Common myeloid progenitor, CD34-positive (primary cell): ENCODE measurements at regions not wholly inside any gene's neighbourhood (a gene's known extent, or its start where the extent isn't known, plus 50 kb on each side); places are given as distances from the start of the nearest gene placed in this dataset.

Source experiments
- CTCF ChIA-PET: fragments of 350-600 bp; sonication (Branson Sonifier 250); formaldehyde crosslinking; loops from one replicate; lab custom pipeline; 2021; ENCODE audit warnings: antibody characterized with exemption; lab: Charles Lee
- POLR2A ChIA-PET: fragments of 350-600 bp; sonication (Branson Sonifier 250); formaldehyde crosslinking; loops from one replicate; lab custom pipeline; 2021; ENCODE audit warnings: antibody characterized with exemption; lab: Charles Lee
- DNase-seq, 3 donors: peaks; one replicate each; pipeline versions ENCODE4 v3.0.0 to v3.0.0-alpha.2; 2013
- H3K27ac ChIP-seq, 2 experiments: 1 replicate in 1 of 2; 2 replicates in 1 of 2; pipeline ENCODE4 v1.7.0; 2013; ENCODE audit warnings: inconsistent platforms in 2 of 2, low read length in 2 of 2, mild to moderate bottlenecking in 2 of 2, low read depth in 1 of 2, moderate library complexity in 1 of 2; ENCODE audit not compliant: severe bottlenecking in 2 of 2, insufficient read depth in 1 of 2, poor library complexity in 1 of 2
- H3K27me3 ChIP-seq, 5 experiments: replicated peaks in 2 of 5; 1 replicate in 3 of 5; 2 replicates in 2 of 5; pipeline versions ENCODE4 v1.6.1 to v1.7.0; 2013; ENCODE audit warnings: low read length in 4 of 5, mild to moderate bottlenecking in 2 of 5, moderate library complexity in 2 of 5, inconsistent platforms in 1 of 5; ENCODE audit not compliant: insufficient read depth in 5 of 5, control insufficient read depth in 4 of 5
- H3K36me3 ChIP-seq, 4 experiments: 1 replicate in 2 of 4; 2 replicates in 2 of 4; pipeline versions ENCODE4 v1.6.1 to v1.7.0; 2013; ENCODE audit warnings: low read length in 3 of 4, control low read depth in 1 of 4, mild to moderate bottlenecking in 1 of 4; ENCODE audit not compliant: control insufficient read depth in 4 of 4, insufficient read depth in 4 of 4
- H3K4me1 ChIP-seq, 4 experiments: 1 replicate in 3 of 4; 2 replicates in 1 of 4; pipeline versions ENCODE4 v1.6.1 to v1.7.1; 2013; ENCODE audit warnings: low read length in 3 of 4, mild to moderate bottlenecking in 3 of 4, control low read depth in 1 of 4, inconsistent platforms in 1 of 4, moderate library complexity in 1 of 4; ENCODE audit not compliant: control insufficient read depth in 4 of 4, insufficient read depth in 4 of 4; ENCODE audit errors: control extremely low read depth in 1 of 4
- H3K4me3 ChIP-seq, 7 experiments: 1 replicate in 4 of 7; 2 replicates in 3 of 7; pipeline versions ENCODE4 v1.5.1 to v1.7.0; 2013; ENCODE audit warnings: mild to moderate bottlenecking in 7 of 7, low read length in 6 of 7, moderate library complexity in 6 of 7, inconsistent platforms in 2 of 7, low read depth in 2 of 7, control low read depth in 1 of 7; ENCODE audit not compliant: insufficient read depth in 4 of 7, control insufficient read depth in 1 of 7; ENCODE audit errors: extremely low read depth in 1 of 7
- H3K9me3 ChIP-seq, 5 experiments: 1 replicate in 4 of 5; 2 replicates in 1 of 5; pipeline versions ENCODE4 v1.6.1 to v1.7.1; 2013; ENCODE audit warnings: low read length in 4 of 5, mild to moderate bottlenecking in 2 of 5, inconsistent platforms in 1 of 5, low read depth in 1 of 5, moderate library complexity in 1 of 5; ENCODE audit not compliant: control insufficient read depth in 4 of 5, insufficient read depth in 2 of 5; ENCODE audit errors: control extremely low read depth in 1 of 5
- WGBS: methylation state at CpG from one replicate; pipeline ENCODE4 v1.1.5; 2013; ENCODE audit not compliant: insufficient coverage; 5-methylcytosine and 5-hydroxymethylcytosine counted together

- POLR2A ChIA-PET, result no interaction called here
These were observed 476.2 kb downstream of the SLC4A3 start for GRCh38 chr2:220103596-220103995.

GRCh38 chr2:220104871-220105351, 477.5 kb downstream of the SLC4A3 start:
- WGBS, result 100% methylated on average over 2 of the region's 7 CpGs
- DNase-seq, result peak; percentile 1 to 44 (median 14)
- Histone ChIP-seq H3K27me3 (no peaks in the 10 kb centered on the region), H3K36me3 (no peaks in the 10 kb centered on the region), H3K4me3 (no peak overlapping the region), H3K27ac (no peak overlapping the region), H3K9me3 (no peaks in the 10 kb centered on the region), H3K4me1 (no peaks in the 10 kb centered on the region)
- CTCF ChIA-PET, result no interaction called here
- POLR2A ChIA-PET, result no interaction called here

More at GRCh38 chr2:220103596-220103995, 476.2 kb downstream of the SLC4A3 start:
- WGBS, result 100% methylated on average over 1 of the region's 2 CpGs
- Histone ChIP-seq H3K4me3 (no peak overlapping the region), H3K36me3 (no peaks in the 10 kb centered on the region), H3K27ac (no peak overlapping the region), H3K4me1 (no peaks in the 10 kb centered on the region), H3K9me3 (no peaks in the 10 kb centered on the region), H3K27me3 (no peaks in the 10 kb centered on the region)
- CTCF ChIA-PET, result no interaction called here
- DNase-seq, result no peak

- 100% methylated on average over 2 of the region's 2 CpGs for WGBS
- no peaks in the 10 kb centered on the region for H3K36me3 ChIP-seq
- POLR2A ChIA-PET, result no interaction called here
- no peak for DNase-seq
- H3K27ac ChIP-seq, result no peak overlapping the region
- CTCF ChIA-PET, result interaction anchor here (1.4 kb wide), 1 partner anchor 10 kb away, joined by 3 read pairs; no protein-coding TSS in a partner anchor
- H3K4me3 ChIP-seq, result no peak overlapping the region
- no peaks in the 10 kb centered on the region for H3K4me1 ChIP-seq
- H3K27me3 ChIP-seq, result no peaks in the 10 kb centered on the region
- H3K9me3 ChIP-seq, result no peaks in the 10 kb centered on the region
These were observed 478.6 kb downstream of the SLC4A3 start for GRCh38 chr2:220106065-220106464.

- no peaks in the 10 kb centered on the region for H3K4me1 ChIP-seq
- 79% methylated on average over 2 of the region's 4 CpGs for WGBS
- H3K36me3 ChIP-seq, result no peaks in the 10 kb centered on the region
- H3K27ac ChIP-seq, result no peak overlapping the region
- H3K9me3 ChIP-seq, result no peaks in the 10 kb centered on the region
- ChIA-PET CTCF (no interaction called here), POLR2A (no interaction called here)
- no peaks in the 10 kb centered on the region for H3K27me3 ChIP-seq
- peak in 1 of 3 donors; percentile 10 for DNase-seq
- no peak overlapping the region for H3K4me3 ChIP-seq
These were observed 480.0 kb downstream of the SLC4A3 start for GRCh38 chr2:220107380-220107791.

- 100% methylated on average over 1 of the region's 1 CpG for WGBS
These were observed 487.0 kb downstream of the SLC4A3 start for GRCh38 chr2:220114443-220114842.

GRCh38 chr2:220117025-220117424, 489.6 kb downstream of the SLC4A3 start:
- ChIA-PET POLR2A (no interaction called here), CTCF (no interaction called here)
- Histone ChIP-seq H3K27me3 (no peaks in the 10 kb centered on the region), H3K4me3 (no peak overlapping the region), H3K27ac (no peak overlapping the region), H3K4me1 (no peaks in the 10 kb centered on the region), H3K36me3 (no peaks in the 10 kb centered on the region), H3K9me3 (peaks cover 0 to 1% (median 0%) of the 10 kb centered on the region in 5 experiments)
- no peak for DNase-seq
- 90% methylated on average over 4 of the region's 5 CpGs for WGBS

More at GRCh38 chr2:220114443-220114842, 487.0 kb downstream of the SLC4A3 start:
- no peak for DNase-seq
- POLR2A ChIA-PET, result no interaction called here
- Histone ChIP-seq H3K27me3 (no peaks in the 10 kb centered on the region), H3K36me3 (no peaks in the 10 kb centered on the region), H3K4me1 (no peaks in the 10 kb centered on the region), H3K9me3 (peaks cover 0 to 1% (median 0%) of the 10 kb centered on the region in 5 experiments), H3K27ac (no peak overlapping the region), H3K4me3 (no peak overlapping the region)
- CTCF ChIA-PET, result no interaction called here

- H3K9me3 ChIP-seq, result peaks cover 0 to 1% (median 0%) of the 10 kb centered on the region in 5 experiments
- no peaks in the 10 kb centered on the region for H3K4me1 ChIP-seq
- CTCF ChIA-PET, result no interaction called here
- no peak overlapping the region for H3K4me3 ChIP-seq
- DNase-seq, result no peak
- H3K27ac ChIP-seq, result no peak overlapping the region
- H3K27me3 ChIP-seq, result no peaks in the 10 kb centered on the region
- H3K36me3 ChIP-seq, result no peaks in the 10 kb centered on the region
- POLR2A ChIA-PET, result no interaction called here
- 94% methylated on average over 2 of the region's 2 CpGs for WGBS
These were observed 492.6 kb downstream of the SLC4A3 start for GRCh38 chr2:220120041-220120440.
